ENCODE measurements at regions not wholly inside any gene's neighbourhood (a gene's known extent, or its start where the extent isn't known, plus 50 kb on each side); places are given as distances from the start of the nearest gene placed in this dataset.

DNA sequence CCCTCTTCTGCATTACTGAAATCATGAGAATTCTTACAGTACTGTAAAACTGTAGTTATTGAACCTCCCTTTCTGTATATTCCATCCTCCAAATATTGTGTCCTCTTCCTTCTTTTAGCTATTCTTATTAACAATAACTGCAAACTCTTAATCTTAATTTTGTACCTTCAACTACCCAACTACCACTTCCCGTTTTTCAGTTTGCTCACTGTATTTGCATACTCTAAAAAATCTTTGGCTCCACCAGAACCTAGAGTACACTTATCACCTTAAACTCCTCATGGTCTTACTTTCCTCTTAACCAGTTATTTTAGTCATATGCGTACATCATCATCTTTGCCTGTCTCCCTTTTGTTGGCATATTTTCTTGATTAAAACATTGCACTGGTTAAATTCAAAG is 543.7 kb downstream of the ARAP2 start:
- TF ChIP-seq, protein P1, sequence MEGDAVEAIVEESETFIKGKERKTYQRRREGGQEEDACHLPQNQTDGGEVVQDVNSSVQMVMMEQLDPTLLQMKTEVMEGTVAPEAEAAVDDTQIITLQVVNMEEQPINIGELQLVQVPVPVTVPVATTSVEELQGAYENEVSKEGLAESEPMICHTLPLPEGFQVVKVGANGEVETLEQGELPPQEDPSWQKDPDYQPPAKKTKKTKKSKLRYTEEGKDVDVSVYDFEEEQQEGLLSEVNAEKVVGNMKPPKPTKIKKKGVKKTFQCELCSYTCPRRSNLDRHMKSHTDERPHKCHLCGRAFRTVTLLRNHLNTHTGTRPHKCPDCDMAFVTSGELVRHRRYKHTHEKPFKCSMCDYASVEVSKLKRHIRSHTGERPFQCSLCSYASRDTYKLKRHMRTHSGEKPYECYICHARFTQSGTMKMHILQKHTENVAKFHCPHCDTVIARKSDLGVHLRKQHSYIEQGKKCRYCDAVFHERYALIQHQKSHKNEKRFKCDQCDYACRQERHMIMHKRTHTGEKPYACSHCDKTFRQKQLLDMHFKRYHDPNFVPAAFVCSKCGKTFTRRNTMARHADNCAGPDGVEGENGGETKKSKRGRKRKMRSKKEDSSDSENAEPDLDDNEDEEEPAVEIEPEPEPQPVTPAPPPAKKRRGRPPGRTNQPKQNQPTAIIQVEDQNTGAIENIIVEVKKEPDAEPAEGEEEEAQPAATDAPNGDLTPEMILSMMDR (IDR thresholded peaks at IDR 0.05) = no peak
- TF ChIP-seq POLR2AphosphoS5 (IDR thresholded peaks at IDR 0.05) = no peak
- no peak for TF ChIP-seq POLR2A (IDR thresholded peaks at IDR 0.05)
